DMS153 treated with DMSO at 0.1 percent for 48 hours (cell line): ENCODE measurements at regions not wholly inside any gene's neighbourhood (a gene's known extent, or its start where the extent isn't known, plus 50 kb on each side); places are given as distances from the start of the nearest gene placed in this dataset.

Source experiments
- DNase-seq: peaks from one replicate; lab custom pipeline; 2025; ENCODE audit not compliant: unreplicated experiment; lab: John Stamatoyannopoulos, UW

GRCh38 chr1:59078070-59078800 is 218.7 kb upstream of the FGGY start:
- DNase-seq, result peak; percentile 89

- no peak for DNase-seq
Observed at GRCh38 chr1:59078866-59079265, 218.0 kb upstream of the FGGY start.

- no peak for DNase-seq
Observed at GRCh38 chr1:59079434-59080140, 217.3 kb upstream of the FGGY start.

DNA sequence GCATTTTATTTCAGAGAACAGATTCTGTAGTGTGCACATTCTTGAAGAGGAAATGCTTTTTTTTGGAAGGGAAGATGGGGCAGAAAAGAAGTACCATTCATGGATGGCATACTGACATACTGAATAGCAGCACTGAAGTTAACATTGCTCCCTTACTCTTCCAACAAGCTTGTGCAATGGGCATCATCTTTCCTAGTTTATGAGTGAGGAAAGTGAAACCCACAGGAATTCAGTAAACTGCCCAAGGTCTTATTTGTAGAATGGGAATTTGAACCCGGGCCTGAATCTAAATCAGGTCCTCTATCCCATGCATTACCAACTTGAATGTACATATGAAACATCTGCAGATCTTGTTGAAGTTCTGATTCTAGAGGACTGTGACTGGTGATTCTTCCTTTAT is 215.7 kb upstream of the FGGY start:
- no peak for DNase-seq

DNA sequence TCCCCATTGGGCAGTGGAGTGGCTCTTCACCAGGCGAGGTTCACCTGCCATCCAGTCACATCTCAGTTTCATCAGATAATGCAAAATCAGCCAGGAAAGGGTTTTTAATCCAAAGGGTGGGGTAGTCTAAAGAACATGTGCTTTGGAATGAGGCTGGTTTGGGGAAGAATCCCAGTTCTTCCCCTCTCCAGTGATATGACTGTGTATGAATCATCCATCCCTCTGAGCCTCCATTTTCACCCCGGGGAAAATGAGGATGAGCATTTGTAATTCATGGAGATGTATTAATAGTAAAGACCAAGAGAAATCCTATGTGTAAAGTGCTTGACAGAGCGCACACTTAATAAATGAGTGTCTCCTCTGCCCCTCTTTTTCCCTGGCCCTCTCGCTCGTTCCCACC is 215.1 kb upstream of the FGGY start:
- DNase-seq, result no peak

GRCh38 chr1:59083946-59084865 is 212.7 kb upstream of the FGGY start:
- DNase-seq, result no peak

DNA sequence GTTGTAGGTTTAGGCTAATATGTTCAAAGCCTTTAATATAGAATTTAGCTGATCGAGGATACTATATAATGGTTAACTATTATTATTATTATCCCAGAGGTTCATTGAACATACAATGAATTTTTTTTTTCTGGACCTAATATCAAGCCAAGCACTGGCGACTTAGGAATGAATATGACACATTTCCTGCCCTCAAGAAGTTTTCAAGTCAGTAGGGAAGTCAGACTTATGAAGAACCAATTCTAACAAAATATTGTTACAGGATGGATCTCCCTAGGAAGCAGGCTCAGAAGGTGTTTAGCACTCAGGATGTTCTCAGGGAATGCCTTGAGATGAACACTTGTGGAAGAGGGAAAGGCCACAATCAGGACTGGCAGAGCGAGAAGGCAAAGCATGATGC is 211.8 kb upstream of the FGGY start:
- no peak for DNase-seq

GRCh38 chr1:59089036-59089798 is 207.7 kb upstream of the FGGY start:
- DNase-seq, result no peak

GRCh38 chr1:59089922-59090457 is 206.9 kb upstream of the FGGY start:
- no peak for DNase-seq

DNA sequence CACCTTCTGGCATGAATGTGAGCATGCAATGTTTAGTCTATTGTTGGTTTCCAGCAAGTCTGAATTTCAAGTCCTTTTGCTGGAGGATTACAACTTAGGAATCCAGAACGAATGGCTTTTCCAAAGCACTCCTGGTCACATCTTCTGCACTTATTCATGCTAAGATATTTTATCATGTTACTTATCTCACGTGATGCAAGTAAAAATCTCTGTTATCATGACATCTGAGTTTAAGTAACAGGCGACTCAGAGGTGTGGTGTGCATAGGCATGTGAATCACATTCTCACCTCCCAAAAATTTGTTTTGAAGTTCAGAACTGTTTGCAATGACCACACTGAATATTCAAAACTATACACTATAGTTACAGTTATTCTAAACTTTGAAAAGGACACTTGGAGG is 204.8 kb upstream of the FGGY start:
- no peak for DNase-seq

- no peak for DNase-seq
Observed at GRCh38 chr1:59094001-59094400, 202.9 kb upstream of the FGGY start.

DNA sequence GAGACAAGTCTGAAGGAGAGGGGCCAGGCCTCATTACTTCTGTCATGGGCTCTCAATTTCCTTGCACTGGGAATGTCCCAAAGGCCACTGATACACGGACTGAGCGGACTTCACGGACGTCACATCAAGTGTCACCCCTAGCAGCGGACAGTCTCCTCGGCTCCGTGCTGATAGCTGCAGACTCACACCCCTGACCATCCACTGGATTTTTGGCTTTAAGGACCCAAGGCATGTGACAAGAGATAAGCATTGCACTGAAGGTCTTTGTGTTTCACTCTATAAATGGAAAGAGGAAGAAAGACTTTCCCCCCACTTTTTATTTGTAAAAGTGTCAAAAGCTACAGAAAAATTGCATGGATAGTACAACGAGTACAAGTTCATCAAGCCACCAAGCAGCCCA is 200.4 kb upstream of the FGGY start:
- no peak for DNase-seq

DNA sequence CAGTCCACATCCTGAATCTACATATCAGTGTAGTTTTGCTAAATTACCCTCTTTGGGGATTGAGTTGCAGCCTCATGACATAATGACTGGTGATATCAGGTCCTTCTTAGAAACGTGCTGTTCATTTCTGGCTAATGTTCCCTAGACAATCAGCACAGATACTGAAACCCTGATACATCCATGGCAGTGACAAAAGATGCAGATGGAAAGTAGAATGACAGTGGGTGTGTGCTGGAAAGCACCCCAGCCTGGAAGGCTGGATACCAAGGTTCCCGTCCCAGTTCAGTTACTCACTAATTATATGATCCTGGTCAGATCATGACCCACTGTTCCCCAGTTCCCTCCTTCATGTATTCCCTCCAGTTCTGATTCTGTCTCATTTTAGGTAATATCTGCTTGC is 198.2 kb upstream of the FGGY start:
- no peak for DNase-seq

GRCh38 chr1:59100708-59101374 is 196.1 kb upstream of the FGGY start:
- DNase-seq, result no peak

GRCh38 chr1:59101518-59101917 is 195.4 kb upstream of the FGGY start:
- no peak for DNase-seq

GRCh38 chr1:59103457-59103856 is 193.4 kb upstream of the FGGY start:
- DNase-seq, result no peak

DNA sequence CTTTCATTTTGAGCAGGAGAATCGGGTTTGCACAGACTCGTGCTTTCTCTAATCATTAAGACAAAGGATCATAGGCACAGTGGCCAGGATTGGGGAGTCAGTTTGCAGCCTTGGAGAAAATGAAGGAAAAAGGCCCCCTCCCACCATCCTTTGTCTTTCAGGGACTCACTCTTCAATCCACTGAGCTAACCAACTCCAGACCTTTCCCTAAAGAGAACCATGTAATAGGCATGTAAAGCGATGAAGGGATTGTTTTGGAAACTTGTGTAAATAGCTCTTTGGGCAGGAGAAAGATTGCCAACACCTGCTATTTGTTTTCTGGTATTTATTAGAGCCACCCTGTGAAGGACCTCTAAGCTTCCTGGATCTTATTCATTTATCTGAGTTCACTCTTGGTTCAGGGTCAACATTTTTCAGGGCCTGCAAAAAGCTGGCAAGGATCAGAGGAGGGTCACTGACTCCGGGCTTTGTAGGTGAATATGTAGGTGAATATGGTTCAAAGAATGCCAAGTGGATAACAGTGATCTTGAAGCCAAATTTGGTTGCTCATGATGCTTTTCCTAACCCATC is 192.6 kb upstream of the FGGY start:
- peak; percentile 16 for DNase-seq

- no peak for DNase-seq
Observed at GRCh38 chr1:59105548-59106507, 191.1 kb upstream of the FGGY start.

DNA sequence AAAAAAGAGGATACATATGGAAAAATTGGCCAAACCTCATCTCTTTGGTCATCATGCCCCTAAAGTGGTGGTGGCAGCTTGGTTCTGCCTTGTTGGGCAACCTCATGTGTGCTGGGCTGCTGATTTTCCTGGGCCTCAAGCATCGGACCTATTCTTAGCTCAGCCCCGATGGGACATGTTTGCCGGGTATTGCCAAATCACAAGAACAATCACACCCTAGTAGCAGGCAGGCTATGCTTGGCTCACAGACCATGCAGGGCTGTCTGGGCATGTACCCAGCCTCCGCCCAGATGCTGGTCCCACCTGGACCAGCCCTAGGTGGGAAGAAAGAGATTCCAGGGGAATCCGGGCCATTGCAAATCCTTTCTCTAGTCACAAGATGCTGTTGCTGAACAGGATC is 189.4 kb upstream of the FGGY start:
- DNase-seq, result no peak
